Activated CD4-positive, alpha-beta T cell treated with anti-CD3 and anti-CD28 coated beads for 4 hours (primary cell): ENCODE measurements at regions not wholly inside any gene's neighbourhood (a gene's known extent, or its start where the extent isn't known, plus 50 kb on each side); places are given as distances from the start of the nearest gene placed in this dataset.

ENCODE experiments used
- DNase-seq, 2 donors: peaks; one replicate each; pipeline ENCODE4 v3.0.0-alpha.2; 2020

DNA sequence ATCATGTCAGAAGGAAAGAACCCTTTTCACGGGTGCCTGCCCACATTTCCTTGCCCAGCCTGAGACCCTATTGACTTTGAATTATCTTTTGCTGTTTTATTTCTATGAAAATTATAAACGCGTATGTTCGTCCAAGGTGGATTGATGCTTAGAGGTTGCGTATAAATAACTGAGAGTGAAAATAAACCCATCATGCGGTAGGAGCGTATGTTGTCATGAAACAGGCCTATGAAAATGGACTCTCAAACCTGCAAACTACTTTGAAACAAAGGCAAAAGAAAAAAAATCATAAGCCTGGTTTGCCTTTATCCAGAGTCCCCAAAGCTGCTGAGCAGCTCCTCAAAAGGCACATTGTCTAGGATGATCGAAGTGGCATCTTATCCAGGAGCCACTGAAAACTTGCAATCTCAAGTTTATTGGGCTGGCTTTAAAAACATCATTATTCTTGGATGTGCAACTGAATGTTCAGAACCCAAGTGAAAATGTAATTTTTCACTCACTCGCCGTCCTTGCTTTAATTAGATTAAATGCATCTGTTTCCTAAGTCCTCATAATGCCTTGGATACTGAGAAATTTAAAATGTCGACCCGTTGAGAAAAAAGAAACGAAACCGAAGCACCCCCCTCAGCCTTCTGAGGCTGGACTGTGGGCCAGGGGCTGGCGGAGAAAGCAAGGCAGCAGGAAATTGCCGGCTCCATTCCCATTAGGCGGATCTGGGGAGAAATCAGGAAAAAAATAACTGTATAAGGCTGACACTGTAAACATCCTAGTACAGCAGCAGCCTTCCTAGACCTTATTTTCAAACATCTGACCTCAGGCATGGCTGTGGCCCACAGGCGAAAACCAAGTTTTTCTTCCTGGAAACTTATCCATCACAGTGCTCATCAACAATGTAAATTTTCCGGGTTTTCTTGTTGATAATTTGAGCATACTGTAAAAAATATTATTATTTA, 82.9 kb upstream of the PPARA start:
- DNase-seq = no peak

DNA sequence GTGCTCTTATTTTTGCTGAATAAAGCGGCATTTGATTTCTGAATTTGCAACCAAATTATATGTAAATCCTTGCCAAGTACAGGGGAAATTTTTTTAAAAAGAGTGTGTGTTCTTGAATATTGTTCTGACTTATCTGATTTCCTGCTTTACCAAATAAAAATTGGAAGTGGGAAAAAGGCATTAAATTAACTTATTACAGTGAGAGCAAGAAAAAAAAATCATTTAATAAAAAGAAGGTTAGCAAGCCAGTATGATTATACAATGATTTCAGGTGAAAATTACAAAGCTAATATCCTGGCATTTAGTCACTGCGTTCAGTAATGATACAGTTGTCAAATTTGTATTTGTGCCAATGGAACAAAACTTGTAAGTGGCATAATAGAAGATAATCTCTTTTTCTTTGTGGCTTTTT, 82.1 kb upstream of the PPARA start:
- no peak for DNase-seq

DNA sequence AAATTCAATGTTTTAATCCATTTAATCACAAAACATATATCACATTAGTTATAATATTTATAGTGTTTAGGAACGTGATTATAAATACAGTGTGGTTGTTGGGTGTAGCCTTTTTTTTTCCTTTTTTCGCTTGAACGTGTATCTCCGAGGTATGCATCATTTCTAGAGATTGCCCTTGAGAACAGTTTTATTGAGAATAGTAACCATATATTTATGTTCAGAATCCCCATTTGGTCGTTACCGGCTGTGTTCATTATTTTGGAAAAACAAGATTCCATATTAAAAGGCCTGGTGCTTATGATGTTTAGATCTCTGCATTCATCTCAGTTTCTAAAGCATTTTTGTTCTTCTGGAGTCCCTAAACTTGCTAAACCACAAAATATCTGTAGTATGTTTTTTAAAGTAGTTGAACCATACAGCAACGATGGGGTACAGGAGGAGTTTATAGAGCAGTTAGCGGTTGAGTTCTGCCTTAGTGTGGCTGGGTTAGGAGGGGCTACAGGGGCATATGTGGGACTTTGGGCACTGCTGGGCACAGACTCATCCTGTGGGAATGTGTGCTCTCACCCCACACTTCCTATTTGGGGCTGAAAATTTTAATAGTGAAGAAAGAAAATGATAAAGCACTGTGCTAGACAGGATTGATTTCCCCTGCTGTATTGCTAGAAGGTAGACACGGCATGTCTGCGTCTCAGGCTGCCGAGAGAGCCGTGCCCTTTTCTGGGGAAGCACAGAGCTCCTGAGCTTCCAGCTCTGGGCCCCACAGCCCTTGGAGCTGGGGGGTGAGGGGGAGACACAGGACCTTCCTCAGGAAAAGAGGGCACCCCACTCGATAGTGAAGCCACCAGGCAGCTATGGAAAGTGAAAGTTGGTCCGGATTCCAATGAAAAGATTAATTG, 81.5 kb upstream of the PPARA start:
- no peak for DNase-seq

DNA sequence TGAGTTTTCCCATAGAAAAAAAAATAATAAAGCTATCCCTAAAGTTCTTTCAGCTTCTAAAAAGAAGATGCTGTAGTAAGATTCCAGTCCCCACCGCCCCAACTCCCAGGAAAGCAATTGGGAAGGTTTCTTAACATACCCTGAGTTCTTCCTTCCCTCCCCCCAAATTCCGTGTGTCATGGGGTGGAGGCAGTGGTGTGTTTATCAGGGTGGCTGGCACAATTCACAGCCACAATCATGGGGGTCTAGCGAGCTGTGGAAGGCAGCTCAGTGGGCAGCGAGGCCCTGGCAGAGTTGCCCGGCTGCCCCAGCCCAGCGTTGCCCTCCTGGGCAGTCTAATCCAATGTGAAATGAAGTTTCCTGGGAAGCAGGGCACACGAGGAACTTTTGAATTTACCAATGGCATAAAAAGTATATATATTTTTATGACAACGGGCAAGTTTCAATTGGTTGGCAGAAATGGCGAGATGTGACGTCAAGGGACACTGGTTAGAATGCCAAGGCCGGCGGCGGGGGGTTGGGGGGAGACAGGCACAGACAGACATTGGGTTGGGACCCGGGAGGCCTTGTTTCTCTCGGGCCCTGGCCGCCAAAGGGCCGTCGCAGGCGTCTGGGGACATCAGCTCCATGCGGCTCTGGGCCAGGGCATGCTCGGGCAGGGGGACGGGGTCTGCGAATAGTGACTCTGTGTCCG, 80.7 kb upstream of the PPARA start:
- DNase-seq = peak; percentile 28 to 48

DNA sequence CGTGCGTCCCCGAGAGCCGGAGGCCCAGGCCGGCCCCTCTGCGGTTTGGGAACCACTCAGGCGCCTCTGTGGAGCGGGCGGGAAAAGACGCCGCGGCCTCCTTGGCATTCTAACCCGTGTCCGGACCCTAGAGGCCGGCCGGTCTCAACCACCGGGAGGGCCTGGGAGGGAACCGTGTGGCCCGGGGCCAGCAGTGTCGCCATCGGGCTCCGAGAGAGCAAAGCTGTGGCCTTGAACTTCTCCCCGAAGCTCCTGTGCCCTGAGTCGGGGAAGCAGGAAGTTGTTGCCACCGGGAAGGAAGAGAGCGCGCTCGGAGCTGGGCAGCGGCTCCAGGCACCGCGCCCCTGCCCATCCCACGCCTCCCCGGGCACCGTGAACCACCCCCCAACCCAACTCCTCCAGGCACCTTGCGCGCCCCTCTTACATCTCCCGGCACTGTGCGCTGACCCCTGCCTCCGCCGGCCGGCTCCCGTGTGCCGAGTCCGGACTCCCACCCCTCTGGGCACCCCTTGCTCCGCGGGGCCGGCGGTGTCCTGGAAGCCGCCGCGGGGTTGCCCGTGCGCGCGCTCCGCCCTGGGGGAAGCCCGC, 80.0 kb upstream of the PPARA start:
- DNase-seq = peak; percentile 13 to 16

DNA sequence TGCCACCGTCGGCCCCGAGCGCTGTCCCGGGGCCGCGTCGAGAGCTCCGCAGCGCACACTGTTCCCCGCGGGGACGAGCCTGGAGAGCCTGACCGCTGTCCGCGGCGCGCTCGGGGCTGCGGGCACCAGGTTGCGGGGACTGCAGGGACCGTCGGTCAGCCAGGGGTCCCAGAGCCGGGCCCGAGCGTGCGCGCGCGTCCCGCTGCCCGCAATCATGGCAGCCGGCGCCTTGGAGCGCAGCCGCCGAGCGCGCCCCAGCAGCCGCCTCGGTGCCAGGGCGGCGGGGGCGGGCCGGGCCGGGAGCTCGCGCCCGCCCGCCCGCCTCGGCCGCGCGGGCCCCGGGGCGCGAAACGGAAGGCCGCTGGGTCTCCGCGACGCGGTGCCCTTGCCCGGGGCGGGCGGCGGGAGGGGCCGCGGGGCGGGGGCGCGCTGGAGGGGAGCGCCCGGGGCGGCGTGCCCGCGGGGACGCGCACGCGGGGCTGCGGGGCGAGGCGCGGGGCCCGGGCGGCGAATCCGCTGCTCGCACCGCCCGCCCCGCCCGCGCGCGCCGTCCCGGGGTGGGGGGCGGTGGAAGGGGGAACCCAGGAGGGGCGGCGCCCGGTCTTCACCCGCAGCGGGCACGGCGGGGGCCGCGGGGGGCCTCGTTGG, 79.4 kb upstream of the PPARA start:
- DNase-seq = peak; percentile 41 to 54

DNA sequence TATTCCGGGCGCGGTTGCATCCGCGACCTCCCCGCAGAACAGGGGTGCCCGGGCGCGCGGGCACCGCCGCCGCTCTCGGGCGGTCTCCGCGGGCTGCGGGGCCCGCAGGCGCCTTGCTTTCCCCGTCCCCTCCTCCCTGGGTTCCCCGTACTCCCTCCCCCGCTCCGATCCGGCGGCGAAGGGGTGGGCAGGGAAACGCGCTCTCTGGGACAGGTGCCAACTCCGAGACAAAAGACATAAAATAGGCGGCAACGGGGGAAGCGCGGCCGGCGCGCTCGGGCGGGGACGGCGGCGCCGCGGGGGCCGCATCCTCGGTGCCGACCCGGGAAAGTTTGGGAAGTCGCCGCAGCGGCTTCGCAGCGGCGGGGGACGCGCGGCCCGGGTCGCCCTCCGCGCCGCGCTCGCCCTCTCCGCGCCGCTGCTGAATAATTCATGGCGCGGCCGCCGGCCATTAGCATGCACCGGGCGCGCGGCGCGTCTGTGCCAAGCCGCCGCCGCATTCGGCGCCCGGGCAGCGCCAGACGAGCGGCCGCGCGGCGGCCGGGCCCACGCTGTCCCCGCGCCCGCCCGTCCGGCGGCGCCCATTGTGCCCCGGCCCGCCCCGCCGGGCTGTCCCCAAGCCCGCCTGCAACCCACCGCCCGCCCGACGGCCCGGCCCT, 78.7 kb upstream of the PPARA start:
- DNase-seq = peak; percentile 63 to 73

DNA sequence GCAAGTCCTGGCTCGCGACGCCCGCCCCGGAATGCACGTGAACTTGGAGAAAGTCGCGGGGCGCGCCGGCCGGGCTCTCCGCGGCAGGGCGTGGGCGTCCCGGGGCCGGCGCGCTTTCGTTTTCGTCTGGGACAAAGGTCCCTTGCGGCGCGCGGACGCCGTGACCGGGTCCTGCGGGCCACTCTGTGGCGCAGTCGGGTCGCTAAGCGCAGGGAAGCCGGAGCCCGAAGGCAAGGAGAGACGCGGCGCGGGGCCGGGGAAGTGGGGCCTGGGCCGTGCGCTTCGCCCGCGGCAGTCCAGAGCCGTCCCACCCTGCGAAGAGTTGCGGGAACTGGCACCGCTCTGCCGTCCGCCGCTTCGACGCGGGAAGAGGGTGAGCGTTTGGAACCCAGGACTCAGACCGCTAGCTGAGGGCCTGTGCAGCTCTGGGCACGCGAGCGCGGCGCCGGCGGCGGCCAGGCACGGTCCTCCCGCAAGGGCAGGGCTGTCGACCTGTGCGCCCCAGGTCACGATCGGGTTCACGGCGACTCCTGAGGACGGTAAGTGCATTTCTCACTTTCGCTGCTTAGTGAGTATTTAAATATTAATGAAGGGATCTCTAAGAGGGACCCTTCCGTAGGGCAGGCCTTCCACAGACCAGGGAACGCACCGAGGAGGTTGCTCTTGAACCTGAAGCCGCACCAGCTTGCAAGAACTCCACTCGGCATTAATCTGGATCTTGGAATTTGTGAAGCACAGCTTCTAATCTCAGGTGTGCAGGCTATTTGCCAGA, 78.0 kb upstream of the PPARA start:
- DNase-seq = peak; percentile 37 to 55

DNA sequence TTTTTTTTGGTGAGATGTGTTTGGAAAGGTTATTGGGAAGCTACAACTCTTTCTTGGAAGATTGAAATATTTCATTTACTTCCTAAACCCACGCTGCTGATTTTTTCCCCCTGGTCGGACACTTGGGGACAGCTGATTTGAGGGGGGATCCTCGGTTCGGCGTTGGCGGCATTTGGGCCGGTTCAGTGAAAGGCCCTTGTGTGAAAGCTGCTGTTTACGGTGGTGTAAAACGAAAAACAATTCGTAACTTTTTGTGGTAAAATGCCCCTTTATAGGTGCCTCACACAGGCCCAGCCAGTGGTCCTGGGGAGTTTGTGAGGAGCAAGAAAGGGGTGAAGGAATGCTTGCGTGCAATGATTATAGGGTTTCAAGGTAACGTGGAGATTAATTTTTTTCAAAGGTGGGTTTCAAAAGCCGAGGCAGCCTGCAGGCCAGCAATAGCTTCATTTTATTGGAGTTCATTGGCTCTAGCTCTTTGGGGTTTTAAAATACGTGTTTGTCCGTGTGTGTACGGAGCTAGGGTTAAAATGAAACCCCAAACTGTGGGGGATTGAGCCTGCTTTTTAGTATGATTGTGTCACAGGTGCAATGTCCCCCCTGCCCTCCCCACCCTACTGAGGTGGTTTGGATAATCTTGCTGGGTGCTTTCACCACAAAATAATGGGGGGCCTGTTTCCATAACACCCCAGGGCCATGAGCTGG, 77.2 kb upstream of the PPARA start:
- DNase-seq = no peak

DNA sequence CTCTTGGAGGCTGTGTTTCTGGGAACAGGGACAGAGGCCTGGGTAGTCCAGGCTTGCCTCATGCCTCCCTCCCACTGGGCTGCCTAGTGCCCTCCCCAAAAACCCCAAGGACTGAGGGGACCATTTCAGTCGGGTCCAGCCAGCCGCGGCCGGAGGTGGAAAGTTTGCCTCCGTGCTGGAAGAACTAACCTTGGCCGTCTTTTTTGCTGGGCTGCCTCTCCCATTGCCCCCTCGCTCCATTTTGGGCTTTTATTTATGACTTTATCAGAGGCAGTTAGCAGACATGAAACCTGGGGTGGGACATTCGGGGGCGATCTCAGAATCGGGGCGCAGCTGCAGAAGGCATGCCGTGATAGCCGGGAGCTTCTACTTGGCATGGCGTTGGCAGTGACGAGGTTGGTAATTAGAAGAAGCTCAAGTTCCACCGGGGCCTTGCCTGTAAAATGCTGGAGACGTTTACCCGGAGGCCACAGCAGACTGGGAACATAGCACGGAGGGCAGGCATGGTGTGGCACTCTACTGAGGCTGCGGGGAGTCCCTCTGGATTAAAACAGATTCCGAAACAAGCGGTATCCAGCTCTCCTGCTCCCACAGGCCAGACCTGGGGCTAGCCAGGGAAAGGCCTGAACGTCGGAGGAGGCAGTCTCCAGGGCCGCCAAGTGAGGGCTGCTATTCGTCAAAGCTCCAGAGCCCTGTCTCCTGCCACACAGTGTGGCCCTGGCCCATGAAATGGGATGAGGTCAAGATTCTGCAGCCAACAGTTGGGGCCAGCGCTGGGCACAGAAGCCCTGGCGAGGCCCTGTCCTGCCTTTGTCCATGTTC, 76.4 kb upstream of the PPARA start:
- no peak for DNase-seq

DNA sequence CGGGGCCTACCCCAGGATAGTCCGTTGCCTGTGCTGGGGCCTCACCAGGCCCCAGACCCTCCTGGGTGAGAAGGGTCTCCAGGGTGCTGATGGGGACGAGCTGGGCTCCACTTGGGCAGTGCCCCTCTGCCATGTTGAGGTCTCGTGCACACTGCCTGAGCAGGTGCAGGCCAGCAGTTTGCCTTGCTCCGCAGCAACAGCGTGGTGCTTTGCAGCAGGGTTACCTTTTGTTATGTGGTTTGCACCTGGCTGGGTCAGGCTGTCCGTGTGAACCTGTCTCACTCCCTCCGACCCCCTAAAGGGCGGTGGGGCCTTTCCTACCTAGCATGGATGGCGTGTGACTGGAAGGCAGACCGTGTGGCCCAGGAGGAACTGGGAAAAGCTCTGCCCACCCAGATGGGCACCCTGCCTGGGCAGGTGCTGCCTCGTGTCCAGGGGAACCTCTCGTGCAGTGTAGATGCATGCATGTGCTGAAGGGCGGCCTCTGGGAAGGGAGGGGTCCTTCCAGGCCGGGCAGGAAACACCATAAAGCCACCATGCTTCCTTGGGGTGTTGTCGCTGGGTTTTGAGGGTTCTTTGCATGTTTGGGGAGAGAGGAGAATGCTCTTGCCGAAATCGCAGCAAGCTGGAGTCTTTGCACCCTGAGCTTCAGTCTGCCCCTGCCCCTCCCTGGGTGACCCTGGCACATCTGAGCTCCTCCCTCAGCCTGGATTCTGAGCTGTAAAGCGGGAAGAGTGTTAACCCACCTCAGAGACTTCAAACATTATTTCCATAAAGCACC, 75.4 kb upstream of the PPARA start:
- no peak for DNase-seq

DNA sequence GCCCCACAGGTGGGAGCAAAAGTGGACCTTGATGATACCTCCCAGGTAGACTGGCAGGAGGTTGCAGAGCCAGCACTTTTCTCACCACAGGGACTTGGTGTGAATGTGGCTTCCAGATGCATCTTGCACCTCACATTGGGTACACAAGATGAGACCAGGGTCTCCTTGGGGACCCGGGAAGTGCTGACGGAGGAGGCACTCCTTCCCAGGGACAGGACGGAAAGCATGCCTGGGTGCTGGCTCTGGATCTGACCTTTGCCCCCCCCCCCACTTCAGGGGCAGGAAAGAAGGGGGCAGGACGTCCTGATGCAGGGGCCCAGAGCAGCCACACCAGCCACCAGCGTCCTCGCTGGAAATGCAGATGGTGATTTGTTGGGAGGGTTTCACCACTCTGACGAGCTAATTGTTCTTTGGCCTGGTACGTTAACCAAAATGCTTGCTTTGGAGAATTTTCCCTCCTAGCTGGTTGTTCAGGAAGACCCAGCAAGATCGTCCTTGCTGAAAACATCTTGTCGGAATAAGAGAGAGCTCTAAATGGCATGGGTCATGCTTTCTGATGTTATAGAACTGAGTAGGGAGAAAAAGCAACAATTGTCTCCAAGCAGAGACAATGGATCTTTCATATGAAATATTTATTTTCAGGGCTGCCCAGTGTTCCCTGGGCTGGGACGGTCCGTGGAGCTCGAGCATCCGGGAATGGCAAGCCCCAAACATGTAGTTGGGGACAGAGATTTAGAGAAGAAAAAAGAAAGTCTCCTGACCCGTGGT, 74.4 kb upstream of the PPARA start:
- no peak for DNase-seq

DNA sequence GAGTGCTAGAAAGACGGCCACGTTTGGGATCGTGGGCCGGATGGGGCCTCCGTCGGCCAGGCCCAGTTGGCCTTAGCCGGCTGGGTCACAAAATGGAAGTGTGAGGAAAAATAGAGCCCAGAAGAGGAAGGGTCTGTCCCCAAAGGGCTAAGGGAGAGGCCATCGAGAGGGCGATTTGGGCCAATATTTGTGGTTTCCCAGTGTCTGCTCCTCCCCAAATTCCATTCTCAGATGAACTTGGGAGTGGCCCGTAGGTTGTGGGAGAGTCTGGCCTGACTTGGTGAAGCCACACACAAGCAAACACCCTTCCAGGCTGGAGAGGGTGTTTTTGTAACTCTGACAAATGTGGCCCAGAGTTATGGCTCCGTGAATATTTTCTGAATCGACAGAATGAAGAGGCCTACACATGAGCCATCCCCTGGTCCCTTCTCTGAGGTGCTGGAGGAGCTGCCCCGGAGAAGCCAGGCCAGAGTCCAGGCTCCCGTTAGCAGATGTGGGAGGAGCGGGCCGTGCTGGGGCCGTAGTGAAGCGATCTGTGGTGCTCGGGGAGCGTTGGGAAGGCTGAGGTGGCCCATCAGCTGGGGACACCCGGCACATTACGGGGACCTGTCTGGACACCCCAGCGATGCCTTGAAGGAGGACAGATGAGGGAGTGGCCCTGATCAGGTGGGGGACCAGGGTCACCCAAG, 73.5 kb upstream of the PPARA start:
- DNase-seq = no peak

DNA sequence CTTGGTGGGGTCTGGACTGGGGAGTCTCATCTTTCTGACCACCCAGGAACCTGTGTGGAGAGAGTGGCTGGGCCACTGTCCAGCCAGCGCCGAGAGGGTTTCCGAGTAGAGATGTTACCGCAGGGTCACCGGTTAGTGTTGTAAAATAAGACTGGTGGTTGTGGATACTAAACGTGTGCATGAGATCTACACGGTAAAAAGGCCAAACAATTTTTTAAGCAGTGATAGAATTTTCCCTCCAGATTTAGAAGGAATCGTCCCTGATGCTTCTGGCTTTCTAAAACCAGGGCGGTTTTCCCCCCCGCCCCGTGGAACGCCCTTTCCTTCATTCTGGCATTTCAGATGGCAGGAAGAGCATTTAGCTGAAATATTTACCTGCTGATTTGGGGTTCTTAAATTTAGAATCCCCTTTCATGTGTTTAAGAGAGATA, 72.6 kb upstream of the PPARA start:
- no peak for DNase-seq

DNA sequence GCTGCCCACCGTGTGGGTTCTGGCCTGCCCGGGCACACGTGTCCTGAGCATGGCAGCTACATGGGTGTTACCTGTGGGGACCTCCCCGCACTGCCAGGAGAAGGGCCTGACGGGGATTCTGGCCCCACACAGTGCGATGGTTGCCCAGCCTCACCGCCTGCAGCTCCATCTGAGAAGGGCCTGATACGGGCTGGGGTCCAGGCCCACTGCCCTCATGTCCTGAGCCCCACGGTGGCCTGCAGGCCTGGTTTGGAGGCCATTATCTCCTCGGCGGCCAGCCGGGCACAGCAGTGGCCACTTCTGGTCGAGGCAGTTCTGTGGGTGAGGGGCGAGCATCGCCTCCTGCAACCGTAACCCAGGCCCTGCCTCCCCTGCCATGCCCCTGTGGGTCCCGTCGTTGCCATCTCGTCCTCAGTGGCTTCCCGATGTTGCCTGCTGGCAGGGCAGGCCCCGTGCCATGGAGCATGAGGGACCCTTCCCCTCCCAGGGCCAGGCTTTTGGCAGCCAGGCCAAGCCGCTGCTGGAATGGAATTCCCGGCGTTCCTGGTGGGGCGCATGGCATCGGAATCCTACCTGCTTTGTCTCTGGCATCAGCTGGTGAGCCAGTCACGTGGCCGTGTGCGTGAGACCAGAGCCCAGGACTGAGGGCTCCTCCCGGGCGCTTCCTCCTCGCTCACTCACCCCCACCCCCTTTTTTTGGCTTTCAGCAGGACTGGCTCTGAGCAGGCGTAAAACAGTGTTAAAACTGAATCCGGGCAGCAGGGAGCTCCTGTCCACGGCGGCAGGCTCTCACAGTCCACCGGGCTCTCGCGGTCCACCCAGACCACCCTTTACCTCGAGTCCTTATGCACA, 71.9 kb upstream of the PPARA start:
- no peak for DNase-seq
